GM10266 (cell line): ENCODE measurements at regions not wholly inside any gene's neighbourhood (a gene's known extent, or its start where the extent isn't known, plus 50 kb on each side); places are given as distances from the start of the nearest gene placed in this dataset.
"Not testable (repeated sequence)": the region's sequence is repeated elsewhere in the genome, so short reads cannot be mapped to it uniquely, and the experiment has no call there.

Source experiments
- DNase-seq: peaks from one replicate; pipeline ENCODE4 v3.0.0; 2012; ENCODE audit errors: extremely low spot score
- CTCF ChIP-seq: IDR thresholded peaks from 2 replicates; pipeline ENCODE4 v1.5.1; 2012; ENCODE audit warnings: mild to moderate bottlenecking, low read depth; ENCODE audit not compliant: control insufficient read depth, insufficient read depth; ENCODE audit errors: missing control alignments

GRCh38 chr1:188641566-188642211 is 1812.9 kb downstream of the PLA2G4A start:
- TF ChIP-seq CTCF = no peak
- no peak for DNase-seq

- no peak for DNase-seq
- no peak for TF ChIP-seq CTCF
These were observed 1814.0 kb downstream of the PLA2G4A start for GRCh38 chr1:188642704-188643103.

- no peak for TF ChIP-seq CTCF
- DNase-seq = no peak
These were observed 1823.9 kb downstream of the PLA2G4A start for GRCh38 chr1:188652678-188653077.

GRCh38 chr1:188655966-188656365 is 1821.7 kb downstream of the BRINP3 start:
- not testable (repeated sequence) for DNase-seq

GRCh38 chr1:188660572-188660971 is 1817.1 kb downstream of the BRINP3 start:
- no peak for TF ChIP-seq CTCF

GRCh38 chr1:188665477-188665876 is 1812.2 kb downstream of the BRINP3 start:
- TF ChIP-seq CTCF = no peak
- DNase-seq = no peak

More at GRCh38 chr1:188660572-188660971, 1817.1 kb downstream of the BRINP3 start:
- DNase-seq = no peak

GRCh38 chr1:188668083-188668482 is 1809.6 kb downstream of the BRINP3 start:
- no peak for TF ChIP-seq CTCF
- no peak for DNase-seq

- no peak for TF ChIP-seq CTCF
- DNase-seq = no peak
These were observed 1807.8 kb downstream of the BRINP3 start for GRCh38 chr1:188669728-188670382.
